H1 (cell line): ENCODE measurements at regions not wholly inside any gene's neighbourhood (a gene's known extent, or its start where the extent isn't known, plus 50 kb on each side); places are given as distances from the start of the nearest gene placed in this dataset.

Experiments used
- CTCF ChIA-PET: fragments of 300-600 bp; sonication (Branson Sonifier 250); formaldehyde crosslinking; loops from one replicate; lab custom pipeline; 2021; ENCODE audit not compliant: partially characterized antibody; lab: Charles Lee
- POLR2A ChIA-PET: fragments of 300-600 bp; sonication (Branson Sonifier 250); formaldehyde crosslinking; loops from one replicate; lab custom pipeline; 2021; ENCODE audit warnings: inconsistent platforms; ENCODE audit not compliant: partially characterized antibody; lab: Charles Lee
- DNase-seq, 2 experiments: peaks; one replicate each; pipeline versions ENCODE4 v3.0.0 to v3.0.0-alpha.2; 2010 to 2022; ENCODE audit warnings: low spot score in 2 of 2, low read depth in 1 of 2, mixed read lengths in 1 of 2
- FAIRE-seq: peaks from 2 replicates; lab custom pipeline; 2011; peaks lifted over from hg19 to GRCh38; lab: Jason Lieb, UNC
- H2AFZ ChIP-seq: 2 replicates; pipeline ENCODE4 v1.8.1; 2012; ENCODE audit warnings: low read length, inconsistent platforms
- H2AK5ac ChIP-seq: 2 replicates; pipeline ENCODE4 v1.6.1; 2013; ENCODE audit warnings: low read depth, low read length
- H2BK120ac ChIP-seq: replicated peaks from 2 replicates; pipeline ENCODE3; 2013; ENCODE audit warnings: low read depth, low read length, inconsistent platforms
- H2BK12ac ChIP-seq: 2 replicates; pipeline ENCODE4 v1.6.1; 2013; ENCODE audit warnings: low read depth, low read length
- H2BK15ac ChIP-seq: 2 replicates; pipeline ENCODE4 v1.6.1; 2013; ENCODE audit warnings: low read length
- H2BK20ac ChIP-seq: 2 replicates; pipeline ENCODE4 v1.6.1; 2013; ENCODE audit warnings: low read length
- H2BK5ac ChIP-seq: 2 replicates; pipeline ENCODE4 v1.6.1; 2013; ENCODE audit warnings: low read depth, low read length
- H3K14ac ChIP-seq: 2 replicates; pipeline ENCODE4 v1.6.1; 2013; ENCODE audit warnings: inconsistent platforms; ENCODE audit not compliant: insufficient read length
- H3K18ac ChIP-seq: 2 replicates; pipeline ENCODE4 v1.6.1; 2013; ENCODE audit warnings: low read length; ENCODE audit errors: extremely low read depth
- H3K23ac ChIP-seq: 2 replicates; pipeline ENCODE4 v1.6.1; 2013; ENCODE audit warnings: inconsistent platforms; ENCODE audit not compliant: insufficient read length
- H3K23me2 ChIP-seq: 2 replicates; pipeline ENCODE4 v1.6.1; 2013; ENCODE audit warnings: low read depth, low read length
- H3K27ac ChIP-seq: 2 replicates; pipeline ENCODE4 v1.6.1; 2011; ENCODE audit warnings: low read depth, low read length, inconsistent platforms
- H3K27me3 ChIP-seq, 4 experiments: replicated peaks in 1 of 4; 1 replicate in 1 of 4; 2 replicates in 3 of 4; pipeline versions ENCODE4 v1.6.1 to v1.8.1; 2011 to 2013; ENCODE audit warnings: low read length in 3 of 4, mild to moderate bottlenecking in 3 of 4, inconsistent platforms in 2 of 4, mixed read lengths in 2 of 4, moderate library complexity in 1 of 4; ENCODE audit not compliant: control insufficient read depth in 3 of 4, insufficient read depth in 3 of 4; ENCODE audit errors: extremely low read depth in 1 of 4
- H3K36me3 ChIP-seq, 4 experiments: 2 replicates each; pipeline versions ENCODE4 v1.6.1 to v1.8.1; 2011 to 2013; ENCODE audit warnings: mild to moderate bottlenecking in 4 of 4, low read length in 3 of 4, moderate library complexity in 2 of 4, control low read depth in 1 of 4, inconsistent platforms in 1 of 4; ENCODE audit not compliant: insufficient read depth in 4 of 4, control insufficient read depth in 2 of 4
- H3K4ac ChIP-seq: replicated peaks from 2 replicates; pipeline ENCODE3; 2013; ENCODE audit warnings: low read length, low read depth, mixed read lengths, inconsistent platforms; ENCODE audit not compliant: insufficient read length
- H3K4me1 ChIP-seq, 4 experiments: replicated peaks in 1 of 4; 1 replicate in 1 of 4; 2 replicates in 3 of 4; pipeline versions ENCODE4 v1.6.1 to v1.8.1; 2011 to 2013; ENCODE audit warnings: low read length in 3 of 4, inconsistent platforms in 2 of 4, mixed read lengths in 1 of 4; ENCODE audit not compliant: insufficient read depth in 4 of 4, control insufficient read depth in 3 of 4
- H3K4me2 ChIP-seq, 2 experiments: 2 replicates each; pipeline versions ENCODE4 v1.6.1 to v1.8.1; 2011 to 2013; ENCODE audit warnings: low read depth in 2 of 2, low read length in 2 of 2, control low read depth in 1 of 2, inconsistent platforms in 1 of 2, mild to moderate bottlenecking in 1 of 2; ENCODE audit not compliant: insufficient read depth in 1 of 2
- H3K4me3 ChIP-seq, 4 experiments: fragments of 200-600, 300-600 bp in 1 of 4; sonication (generic), shearing (Covaris generic), sonication (Bioruptor Twin) in 1 of 4; 2 replicates each; pipeline versions ENCODE4 v1.5.1 to v1.8.1; 2011 to 2016; ENCODE audit warnings: low read length in 4 of 4, low read depth in 3 of 4, control low read depth in 2 of 4, inconsistent platforms in 2 of 4, mild to moderate bottlenecking in 2 of 4, mixed read lengths in 1 of 4, moderate library complexity in 1 of 4; ENCODE audit not compliant: insufficient read depth in 2 of 4; ENCODE audit errors: extremely low read depth in 1 of 4
- H3K56ac ChIP-seq: replicated peaks from 2 replicates; pipeline ENCODE3; 2013; ENCODE audit warnings: low read depth, mild to moderate bottlenecking, mixed read lengths, low read length, inconsistent platforms; ENCODE audit not compliant: insufficient read length
- H3K79me1 ChIP-seq: 2 replicates; pipeline ENCODE4 v1.6.1; 2013; ENCODE audit warnings: low read depth, low read length, control low read depth
- H3K79me2 ChIP-seq, 2 experiments: 2 replicates each; pipeline versions ENCODE4 v1.6.1 to v1.8.1; 2012 to 2013; ENCODE audit warnings: low read length in 2 of 2, mild to moderate bottlenecking in 2 of 2, inconsistent platforms in 1 of 2; ENCODE audit not compliant: insufficient read depth in 2 of 2, control insufficient read depth in 1 of 2
- H3K9ac ChIP-seq, 4 experiments: replicated peaks in 1 of 4; 1 replicate in 1 of 4; 2 replicates in 3 of 4; pipeline versions ENCODE4 v1.6.1 to v1.8.1; 2011 to 2013; ENCODE audit warnings: low read depth in 3 of 4, low read length in 3 of 4, control low read depth in 2 of 4, mild to moderate bottlenecking in 2 of 4, moderate library complexity in 2 of 4, inconsistent platforms in 1 of 4; ENCODE audit errors: extremely low read depth in 1 of 4
- H3K9me3 ChIP-seq, 2 experiments: 2 replicates each; pipeline versions ENCODE4 v1.6.1 to v1.8.1; 2012 to 2013; ENCODE audit warnings: mild to moderate bottlenecking in 2 of 2, moderate library complexity in 2 of 2, control low read depth in 1 of 2, inconsistent platforms in 1 of 2, low read depth in 1 of 2, low read length in 1 of 2, mixed read lengths in 1 of 2; ENCODE audit not compliant: insufficient read depth in 2 of 2
- H4K20me1 ChIP-seq, 2 experiments: replicated peaks in 1 of 2; 2 replicates each; pipeline versions ENCODE3 to v1.8.1; 2011 to 2013; ENCODE audit warnings: inconsistent platforms in 2 of 2, low read length in 2 of 2, mild to moderate bottlenecking in 1 of 2; ENCODE audit not compliant: insufficient read depth in 2 of 2, control insufficient read depth in 1 of 2
- H4K5ac ChIP-seq: 2 replicates; pipeline ENCODE4 v1.6.1; 2013; ENCODE audit warnings: low read length, low read depth, mixed read lengths, inconsistent platforms; ENCODE audit not compliant: insufficient read length
- H4K8ac ChIP-seq: 2 replicates; pipeline ENCODE4 v1.8.0; 2013; ENCODE audit warnings: mild to moderate bottlenecking, moderate library complexity, low read length, inconsistent platforms; ENCODE audit not compliant: insufficient read depth; ENCODE audit errors: extremely low read depth
- H4K91ac ChIP-seq: replicated peaks from 2 replicates; pipeline ENCODE3; 2013; ENCODE audit warnings: low read length, mixed read lengths, inconsistent platforms; ENCODE audit not compliant: insufficient read length
- ASH2L ChIP-seq: fragments of 200-600, 300-600 bp; sonication (generic); IDR thresholded peaks from one replicate; pipeline ENCODE4 v1.7.1; 2017; ENCODE audit warnings: low read length
- BRCA1 ChIP-seq: IDR thresholded peaks from 2 replicates; pipeline ENCODE4 v1.6.1; 2012; ENCODE audit warnings: low read depth, low read length, improper control_type of control experiment
- CEBPB ChIP-seq: IDR thresholded peaks from 2 replicates; pipeline ENCODE4 v1.6.1; 2012; ENCODE audit warnings: low read depth, low read length
- CHD2 ChIP-seq: IDR thresholded peaks from 2 replicates; pipeline ENCODE4 v1.6.1; 2012; ENCODE audit warnings: low read length, improper control_type of control experiment
- CTBP2 ChIP-seq: IDR thresholded peaks from 2 replicates; pipeline ENCODE4 v1.7.0; 2011; ENCODE audit warnings: borderline replicate concordance, mild to moderate bottlenecking, moderate library complexity, mixed read lengths, low read length; ENCODE audit not compliant: insufficient read depth, insufficient read length
- KDM1A ChIP-seq: fragments of 200-600, 300-600 bp; sonication (generic); IDR thresholded peaks from 2 replicates; pipeline ENCODE4 v1.7.1; 2016; ENCODE audit warnings: mild to moderate bottlenecking, low read length, borderline replicate concordance
- MAFK ChIP-seq: IDR thresholded peaks from 2 replicates; pipeline ENCODE4 v1.6.1; 2012; ENCODE audit warnings: low read depth, mild to moderate bottlenecking, improper control_type of control experiment, low read length
- RBBP5 ChIP-seq: IDR thresholded peaks from 2 replicates; pipeline ENCODE4 v1.7.1; 2012; ENCODE audit warnings: low read depth, mild to moderate bottlenecking, inconsistent platforms, low read length, moderate library complexity, borderline replicate concordance
- SAP30 ChIP-seq: fragments of 300-600 bp; sonication (generic); IDR thresholded peaks from 2 replicates; pipeline ENCODE4 v1.7.1; 2012; ENCODE audit warnings: low read length, moderate library complexity, mild to moderate bottlenecking, inconsistent platforms; ENCODE audit not compliant: insufficient read depth, insufficient replicate concordance
- SIRT6 ChIP-seq: IDR thresholded peaks from one replicate; pipeline ENCODE4 v1.7.1; 2012; ENCODE audit warnings: low read length, inconsistent platforms
- SP1 ChIP-seq: IDR thresholded peaks from 2 replicates; pipeline ENCODE4 v1.6.1; 2011; ENCODE audit warnings: low read depth, low read length
- SRF ChIP-seq: IDR thresholded peaks from 2 replicates; pipeline ENCODE4 v1.6.1; 2011; ENCODE audit warnings: mild to moderate bottlenecking, low read depth, low read length, moderate library complexity
- SUZ12 ChIP-seq: fragments of 200-600 bp; sonication (generic); IDR thresholded peaks from 2 replicates; pipeline ENCODE4 v1.6.1; 2012; ENCODE audit warnings: mild to moderate bottlenecking, inconsistent platforms, low read length, moderate library complexity, mixed read lengths
- TBP ChIP-seq: IDR thresholded peaks from 2 replicates; pipeline ENCODE4 v1.6.1; 2011; ENCODE audit warnings: low read depth, low read length, improper control_type of control experiment
- YY1 ChIP-seq: IDR thresholded peaks from 2 replicates; pipeline ENCODE4 v1.6.1; 2011; ENCODE audit warnings: low read depth, mild to moderate bottlenecking, low read length

- no peak overlapping the region for H3K56ac ChIP-seq
- DNase-seq (no peak), FAIRE-seq (no peak)
- POLR2A ChIA-PET: no interaction called here
- H2BK20ac ChIP-seq: no peak overlapping the region
- no peak overlapping the region for H4K5ac ChIP-seq
- H3K27ac ChIP-seq: no peak overlapping the region
- no peak overlapping the region for H3K4ac ChIP-seq
- no peak for TF ChIP-seq ASH2L
- no peak for TF ChIP-seq MAFK
- TF ChIP-seq RBBP5: no peak
- no peak for TF ChIP-seq CEBPB
- no peak for TF ChIP-seq BRCA1
- TF ChIP-seq SP1: no peak
- TF ChIP-seq SAP30: no peak
- TF ChIP-seq TBP: no peak
- TF ChIP-seq SIRT6: no peak
- TF ChIP-seq KDM1A: no peak
- TF ChIP-seq CTBP2: no peak
- no peak for TF ChIP-seq YY1
- TF ChIP-seq CHD2: no peak
- TF ChIP-seq SUZ12: no peak
- no peak for TF ChIP-seq SRF
- no peak overlapping the region for H2BK15ac ChIP-seq
- no peak overlapping the region for H2AK5ac ChIP-seq
- H3K4me2 ChIP-seq: no peak overlapping the region
- no peak overlapping the region for H2BK5ac ChIP-seq
- H3K23me2 ChIP-seq: no peaks in the 10 kb centered on the region
- no peaks in the 10 kb centered on the region for H3K27me3 ChIP-seq
- H3K4me1 ChIP-seq: 0 out of 7 replicates have a peak, but pooled peaks cover 0 to 3% (median 0%) of the 10 kb centered on the region in 4 experiments
- H4K20me1 ChIP-seq: no peaks in the 10 kb centered on the region
- CTCF ChIA-PET: interaction anchor here (1.8 kb wide), 1 partner anchor 8 kb away, joined by 4 read pairs; no protein-coding TSS in a partner anchor
- no peaks in the 10 kb centered on the region for H3K36me3 ChIP-seq
- no peaks in the 10 kb centered on the region for H3K9me3 ChIP-seq
- no peak overlapping the region for H3K4me3 ChIP-seq
- no peak overlapping the region for H4K91ac ChIP-seq
- no peaks in the 10 kb centered on the region for H3K79me2 ChIP-seq
- no peak overlapping the region for H3K9ac ChIP-seq
- H4K8ac ChIP-seq: no peak overlapping the region
- no peak overlapping the region for H3K14ac ChIP-seq
- no peak overlapping the region for H3K18ac ChIP-seq
- H2BK12ac ChIP-seq: no peak overlapping the region
- no peaks in the 10 kb centered on the region for H3K79me1 ChIP-seq
- no peak overlapping the region for H2AFZ ChIP-seq
- H2BK120ac ChIP-seq: no peak overlapping the region
- H3K23ac ChIP-seq: no peak overlapping the region
These were observed 205.9 kb upstream of the ASIC2 start for GRCh38 chr17:33499040-33499439.
